K562 (cell line): ENCODE measurements at regions not wholly inside any gene's neighbourhood (a gene's known extent, or its start where the extent isn't known, plus 50 kb on each side); places are given as distances from the start of the nearest gene placed in this dataset.

ENCODE experiments used
- ATAC-seq: fragments of 200-7000 bp; cut with Tn5 transposase; 3 replicates; pipeline ENCODE4 v1.9.1; 2020; ENCODE audit warnings: moderate library complexity
- BruUV-seq: library from RNA; stranded (reverse); fragments of 400-500 nt; replicated peaks from 2 replicates; lab custom pipeline; 2021; lab: Mats Ljungman, UMichigan
- CTCF ChIA-PET: fragments of 300-600 bp; formaldehyde crosslinking; extraction: SDS; loops from one replicate; lab custom pipeline; 2021; ENCODE audit warnings: low intra/inter-chr PET ratio; lab: Yijun Ruan, JAX
- POLR2A ChIA-PET: fragments of 300-600, 350-650 bp; sonication (Branson Sonifier 250); formaldehyde crosslinking; extraction: SDS; loops from one replicate; lab custom pipeline; 2021; ENCODE audit warnings: antibody characterized with exemption, inconsistent platforms; lab: Yijun Ruan, JAX
- DNase-seq, 4 experiments: peaks; one replicate each; pipeline versions ENCODE4 v3.0.0 to v3.0.0-alpha.2; 2011 to 2018; ENCODE audit warnings: low spot score in 3 of 4, mixed read lengths in 3 of 4; ENCODE audit errors: extremely low read depth in 1 of 4
- FAIRE-seq: peaks from 2 replicates; lab custom pipeline; 2011; peaks lifted over from hg19 to GRCh38; lab: Jason Lieb, UNC
- H2AFZ ChIP-seq: 2 replicates; pipeline ENCODE4 v1.6.0; 2011; ENCODE audit warnings: low read depth, low read length, control low read depth, inconsistent platforms
- H3K27ac ChIP-seq: fragments of 200-600 bp; 3 replicates; pipeline ENCODE4 v1.8.0; 2011; ENCODE audit warnings: low read depth, mild to moderate bottlenecking, control low read depth, inconsistent platforms, low read length, moderate library complexity, mixed read lengths; ENCODE audit errors: extremely low read depth
- H3K27me3 ChIP-seq, 2 experiments: fragments of 300-600 bp in 1 of 2; 2 replicates in 1 of 2; 3 replicates in 1 of 2; pipeline versions ENCODE4 v1.6.0 to v1.8.0; 2011; ENCODE audit warnings: inconsistent platforms in 2 of 2, low read length in 2 of 2, mild to moderate bottlenecking in 1 of 2, mixed read lengths in 1 of 2, moderate library complexity in 1 of 2; ENCODE audit not compliant: control insufficient read depth in 2 of 2, insufficient read depth in 2 of 2
- H3K36me3 ChIP-seq: fragments of 300-600 bp; 3 replicates; pipeline ENCODE4 v1.8.0; 2011; ENCODE audit warnings: mild to moderate bottlenecking, low read length, inconsistent platforms; ENCODE audit not compliant: control insufficient read depth, insufficient read depth
- H3K4me1 ChIP-seq, 2 experiments: fragments of 200-600 bp in 1 of 2; replicated peaks in 1 of 2; 2 replicates in 1 of 2; 3 replicates in 1 of 2; pipeline versions ENCODE4 v1.5.1 to v1.8.0; 2011; ENCODE audit warnings: inconsistent platforms in 2 of 2, low read length in 2 of 2, mild to moderate bottlenecking in 1 of 2, mixed read lengths in 1 of 2, moderate library complexity in 1 of 2; ENCODE audit not compliant: control insufficient read depth in 2 of 2, insufficient read depth in 2 of 2
- H3K4me2 ChIP-seq: 2 replicates; pipeline ENCODE4 v1.6.1; 2011; ENCODE audit warnings: low read length, control low read depth, inconsistent platforms, mixed read lengths; ENCODE audit not compliant: insufficient read depth
- H3K4me3 ChIP-seq: fragments of 200-600 bp; sonication (generic), shearing (Covaris generic); 2 replicates; pipeline ENCODE4 v1.5.1; 2016; ENCODE audit warnings: control low read depth, inconsistent platforms
- H3K79me2 ChIP-seq: fragments of 200-600 bp; 3 replicates; pipeline ENCODE4 v1.8.0; 2011; ENCODE audit warnings: low read length, inconsistent platforms; ENCODE audit not compliant: control insufficient read depth, insufficient read depth
- H3K9ac ChIP-seq, 2 experiments: 2 replicates each; pipeline versions ENCODE4 v1.6.0 to v1.6.1; 2011; ENCODE audit warnings: low read depth in 2 of 2, low read length in 2 of 2, control low read depth in 1 of 2, inconsistent platforms in 1 of 2, mild to moderate bottlenecking in 1 of 2, mixed read lengths in 1 of 2; ENCODE audit not compliant: insufficient read depth in 1 of 2
- H3K9me1 ChIP-seq: one replicate; pipeline ENCODE4 v1.6.0; 2011; ENCODE audit warnings: inconsistent platforms, mild to moderate bottlenecking, low read length, moderate library complexity; ENCODE audit not compliant: control insufficient read depth, insufficient read depth
- H3K9me3 ChIP-seq: replicated peaks from 2 replicates; pipeline ENCODE4 v1.5.1; 2011; ENCODE audit warnings: low read depth, low read length, inconsistent platforms; ENCODE audit not compliant: control insufficient read depth, insufficient read depth
- H4K20me1 ChIP-seq: replicated peaks from 2 replicates; pipeline ENCODE4 v1.6.1; 2011; ENCODE audit warnings: low read length, inconsistent platforms, mixed read lengths; ENCODE audit not compliant: control insufficient read depth, insufficient read depth
- MCM7 ChIP-seq, 2 experiments: fragments of 450-650 bp; IDR thresholded peaks; 2 replicates each; pipeline ENCODE4 v1.6.1; 2016 to 2018
- ZSCAN29 ChIP-seq: fragments of 450-650 bp; IDR thresholded peaks from 2 replicates; pipeline ENCODE4 v1.6.1; 2017
- WGBS: fragments of 100-300 bp; shearing (Covaris generic); methylation state at CpG from one replicate; pipeline ENCODE4 v1.1.6; 2016; ENCODE audit warnings: low coverage, mixed read lengths; ENCODE audit not compliant: insufficient coverage; ENCODE audit errors: missing lambda C conversion rate; 5-methylcytosine and 5-hydroxymethylcytosine counted together
- in situ Hi-C: fragments of 300-500 bp; cut with MboI; formaldehyde crosslinking; loops from 4 replicates; pipeline ENCODE4 v1.15.0; 2018; ENCODE audit warnings: inconsistent platforms, mixed read lengths
- intact Hi-C: fragments of 100-400 bp; cut with micrococcal nuclease; formaldehyde crosslinking; loops from 2 replicates; pipeline ENCODE4 v1.14.2; 2022
- TF ChIP-seq, protein P1 (sequence below): fragments of 450-650 bp; IDR thresholded peaks from 2 replicates; pipeline ENCODE4 v1.6.1; 2016; ENCODE audit warnings: low read depth
- TF ChIP-seq, protein P2 (sequence below): sonication (generic); formaldehyde crosslinking; IDR thresholded peaks from 2 replicates; pipeline ENCODE4 v1.8.1; 2022; ENCODE audit warnings: missing genetic modification reagents

DNA sequence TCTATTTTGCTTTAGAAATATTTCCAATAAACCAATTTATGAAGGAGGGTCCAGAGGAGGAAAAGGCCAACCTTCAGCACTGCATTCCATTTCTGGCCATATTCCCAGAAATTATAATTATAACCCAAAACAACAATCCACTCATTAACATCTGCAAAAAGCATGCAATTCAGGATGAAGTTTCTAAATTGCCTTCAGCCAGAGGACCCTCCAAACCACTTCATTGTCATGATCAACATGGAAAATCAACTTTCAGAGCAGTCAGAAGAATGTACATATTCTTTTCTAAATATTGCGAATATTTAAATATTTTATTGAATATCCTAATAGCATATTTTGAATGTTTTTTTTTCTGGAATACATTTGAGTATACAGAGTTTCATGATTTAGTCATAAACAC lies 332.6 kb upstream of the TMEM132C start:
- no TSS peak for BruUV-seq

More for the DNA sequence above, 332.6 kb upstream of the TMEM132C start:
- POLR2A ChIA-PET = no interaction called here
- intact Hi-C loops = no loop called here
- ATAC-seq = no peak
- no peak overlapping the region for H2AFZ ChIP-seq
- H3K36me3 ChIP-seq = no peaks in the 10 kb centered on the region
- CTCF ChIA-PET = no interaction called here
- no peaks in the 10 kb centered on the region for H3K4me1 ChIP-seq
- whole genome bisulfite sequencing = 0% methylated on average over 1 of the region's 1 CpG
- no peak overlapping the region for H3K4me3 ChIP-seq
- H3K27me3 ChIP-seq = no peaks in the 10 kb centered on the region
- DNase-seq = no peak
- H3K79me2 ChIP-seq = no peaks in the 10 kb centered on the region
- H4K20me1 ChIP-seq = no peaks in the 10 kb centered on the region
- H3K4me2 ChIP-seq = no peak overlapping the region
- H3K27ac ChIP-seq = no peak overlapping the region
- FAIRE-seq = no peak
- H3K9me1 ChIP-seq = no peaks in the 10 kb centered on the region
- TF ChIP-seq, protein P1, sequence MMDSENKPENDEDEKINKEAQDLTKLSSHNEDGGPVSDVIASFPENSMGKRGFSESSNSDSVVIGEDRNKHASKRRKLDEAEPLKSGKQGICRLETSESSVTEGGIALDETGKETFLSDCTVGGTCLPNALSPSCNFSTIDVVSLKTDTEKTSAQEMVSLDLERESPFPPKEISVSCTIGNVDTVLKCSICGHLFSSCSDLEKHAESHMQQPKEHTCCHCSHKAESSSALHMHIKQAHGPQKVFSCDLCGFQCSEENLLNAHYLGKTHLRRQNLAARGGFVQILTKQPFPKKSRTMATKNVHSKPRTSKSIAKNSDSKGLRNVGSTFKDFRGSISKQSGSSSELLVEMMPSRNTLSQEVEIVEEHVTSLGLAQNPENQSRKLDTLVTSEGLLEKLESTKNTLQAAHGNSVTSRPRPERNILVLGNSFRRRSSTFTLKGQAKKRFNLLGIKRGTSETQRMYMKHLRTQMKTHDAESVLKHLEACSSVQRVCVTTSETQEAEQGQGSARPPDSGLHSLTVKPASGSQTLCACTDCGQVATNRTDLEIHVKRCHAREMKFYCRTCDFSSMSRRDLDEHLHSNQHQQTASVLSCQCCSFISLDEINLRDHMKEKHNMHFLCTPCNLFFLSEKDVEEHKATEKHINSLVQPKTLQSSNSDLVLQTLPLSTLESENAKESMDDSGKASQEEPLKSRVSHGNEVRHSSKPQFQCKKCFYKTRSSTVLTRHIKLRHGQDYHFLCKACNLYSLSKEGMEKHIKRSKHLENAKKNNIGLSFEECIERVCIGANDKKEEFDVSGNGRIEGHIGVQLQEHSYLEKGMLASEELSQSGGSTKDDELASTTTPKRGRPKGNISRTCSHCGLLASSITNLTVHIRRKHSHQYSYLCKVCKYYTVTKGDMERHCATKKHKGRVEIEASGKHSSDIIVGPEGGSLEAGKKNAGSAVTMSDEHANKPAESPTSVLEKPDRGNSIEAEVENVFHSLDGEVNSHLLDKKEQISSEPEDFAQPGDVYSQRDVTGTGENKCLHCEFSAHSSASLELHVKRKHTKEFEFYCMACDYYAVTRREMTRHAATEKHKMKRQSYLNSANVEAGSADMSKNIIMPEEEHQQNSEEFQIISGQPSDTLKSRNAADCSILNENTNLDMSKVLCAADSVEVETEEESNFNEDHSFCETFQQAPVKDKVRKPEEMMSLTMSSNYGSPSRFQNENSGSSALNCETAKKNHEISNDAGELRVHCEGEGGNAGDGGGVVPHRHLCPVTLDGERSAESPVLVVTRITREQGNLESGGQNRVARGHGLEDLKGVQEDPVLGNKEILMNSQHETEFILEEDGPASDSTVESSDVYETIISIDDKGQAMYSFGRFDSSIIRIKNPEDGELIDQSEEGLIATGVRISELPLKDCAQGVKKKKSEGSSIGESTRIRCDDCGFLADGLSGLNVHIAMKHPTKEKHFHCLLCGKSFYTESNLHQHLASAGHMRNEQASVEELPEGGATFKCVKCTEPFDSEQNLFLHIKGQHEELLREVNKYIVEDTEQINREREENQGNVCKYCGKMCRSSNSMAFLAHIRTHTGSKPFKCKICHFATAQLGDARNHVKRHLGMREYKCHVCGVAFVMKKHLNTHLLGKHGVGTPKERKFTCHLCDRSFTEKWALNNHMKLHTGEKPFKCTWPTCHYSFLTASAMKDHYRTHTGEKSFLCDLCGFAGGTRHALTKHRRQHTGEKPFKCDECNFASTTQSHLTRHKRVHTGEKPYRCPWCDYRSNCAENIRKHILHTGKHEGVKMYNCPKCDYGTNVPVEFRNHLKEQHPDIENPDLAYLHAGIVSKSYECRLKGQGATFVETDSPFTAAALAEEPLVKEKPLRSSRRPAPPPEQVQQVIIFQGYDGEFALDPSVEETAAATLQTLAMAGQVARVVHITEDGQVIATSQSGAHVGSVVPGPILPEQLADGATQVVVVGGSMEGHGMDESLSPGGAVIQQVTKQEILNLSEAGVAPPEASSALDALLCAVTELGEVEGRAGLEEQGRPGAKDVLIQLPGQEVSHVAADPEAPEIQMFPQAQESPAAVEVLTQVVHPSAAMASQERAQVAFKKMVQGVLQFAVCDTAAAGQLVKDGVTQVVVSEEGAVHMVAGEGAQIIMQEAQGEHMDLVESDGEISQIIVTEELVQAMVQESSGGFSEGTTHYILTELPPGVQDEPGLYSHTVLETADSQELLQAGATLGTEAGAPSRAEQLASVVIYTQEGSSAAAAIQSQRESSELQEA = no peak
- TF ChIP-seq ZSCAN29 (no peak), MCM7 (IDR thresholded peaks at IDR 0.05) (no peak)
- TF ChIP-seq, protein P2, sequence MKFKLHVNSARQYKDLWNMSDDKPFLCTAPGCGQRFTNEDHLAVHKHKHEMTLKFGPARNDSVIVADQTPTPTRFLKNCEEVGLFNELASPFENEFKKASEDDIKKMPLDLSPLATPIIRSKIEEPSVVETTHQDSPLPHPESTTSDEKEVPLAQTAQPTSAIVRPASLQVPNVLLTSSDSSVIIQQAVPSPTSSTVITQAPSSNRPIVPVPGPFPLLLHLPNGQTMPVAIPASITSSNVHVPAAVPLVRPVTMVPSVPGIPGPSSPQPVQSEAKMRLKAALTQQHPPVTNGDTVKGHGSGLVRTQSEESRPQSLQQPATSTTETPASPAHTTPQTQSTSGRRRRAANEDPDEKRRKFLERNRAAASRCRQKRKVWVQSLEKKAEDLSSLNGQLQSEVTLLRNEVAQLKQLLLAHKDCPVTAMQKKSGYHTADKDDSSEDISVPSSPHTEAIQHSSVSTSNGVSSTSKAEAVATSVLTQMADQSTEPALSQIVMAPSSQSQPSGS = no peak
- H3K9me3 ChIP-seq = no peaks in the 10 kb centered on the region
- H3K9ac ChIP-seq = no peak overlapping the region
- in situ Hi-C loops = no loop called here
